ENCODE measurements at regions not wholly inside any gene's neighbourhood (a gene's known extent, or its start where the extent isn't known, plus 50 kb on each side); places are given as distances from the start of the nearest gene placed in this dataset.
"Not testable (repeated sequence)": the region's sequence is repeated elsewhere in the genome, so short reads cannot be mapped to it uniquely, and the experiment has no call there.

- not testable (repeated sequence) for TF ChIP-seq POLR2A, CTCF (IDR thresholded peaks at IDR 0.05)
Observed at GRCh38 chr15:24139622-24140021, 452.5 kb upstream of the NDN start.

All from body of pancreas (tissue), 4 donors.